SK-N-SH treated with all-trans-retinoic acid at 6 μM for 48 hours (cell line): ENCODE measurements at regions not wholly inside any gene's neighbourhood (a gene's known extent, or its start where the extent isn't known, plus 50 kb on each side); places are given as distances from the start of the nearest gene placed in this dataset.
"Not testable (repeated sequence)": the region's sequence is repeated elsewhere in the genome, so short reads cannot be mapped to it uniquely, and the experiment has no call there.

Source experiments
- ATAC-seq: fragments of 200-7000 bp; cut with Tn5 transposase; 3 replicates; pipeline ENCODE4 v1.9.1; 2020; ENCODE audit warnings: mild to moderate bottlenecking, moderate library complexity

GRCh38 chr14:19052977-19053376 is 85.7 kb downstream of the POTEM start:
- peak; percentile 82 for ATAC-seq

- ATAC-seq: peak; percentile 97
These were observed 86.3 kb downstream of the POTEM start for GRCh38 chr14:19053426-19054050.

GRCh38 chr14:19054108-19054721 is 87.0 kb downstream of the POTEM start:
- ATAC-seq: peak; percentile 29

- ATAC-seq: peak; percentile 84
These were observed 87.7 kb downstream of the POTEM start for GRCh38 chr14:19054934-19055333.

- ATAC-seq: not testable (repeated sequence)
These were observed 91.8 kb downstream of the POTEM start for GRCh38 chr14:19059066-19059465.

GRCh38 chr14:19061689-19062450 is 94.6 kb downstream of the POTEM start:
- ATAC-seq: peak; percentile 98

GRCh38 chr14:19068957-19069356 is 101.7 kb downstream of the POTEM start:
- ATAC-seq: not testable (repeated sequence)

GRCh38 chr14:19072518-19072917 is 105.3 kb downstream of the POTEM start:
- not testable (repeated sequence) for ATAC-seq

GRCh38 chr14:19088632-19089031 is 121.4 kb downstream of the POTEM start:
- ATAC-seq: peak; percentile 54

- ATAC-seq: not testable (repeated sequence)
These were observed 126.0 kb downstream of the POTEM start for GRCh38 chr14:19093227-19093626.

GRCh38 chr14:19094731-19095130 is 127.5 kb downstream of the POTEM start:
- not testable (repeated sequence) for ATAC-seq

- not testable (repeated sequence) for ATAC-seq
These were observed 127.9 kb downstream of the POTEM start for GRCh38 chr14:19095167-19095566.

GRCh38 chr14:19096467-19096866 is 129.2 kb downstream of the POTEM start:
- not testable (repeated sequence) for ATAC-seq

GRCh38 chr14:19096876-19097275 is 129.6 kb downstream of the POTEM start:
- not testable (repeated sequence) for ATAC-seq

- not testable (repeated sequence) for ATAC-seq
These were observed 130.1 kb downstream of the POTEM start for GRCh38 chr14:19097306-19097705.

- peak; percentile 3 for ATAC-seq
These were observed 130.5 kb downstream of the POTEM start for GRCh38 chr14:19097750-19098149.

- peak; percentile 76 for ATAC-seq
These were observed 131.0 kb downstream of the POTEM start for GRCh38 chr14:19098230-19098629.

- peak; percentile 55 for ATAC-seq
These were observed 131.5 kb downstream of the POTEM start for GRCh38 chr14:19098732-19099131.

- peak; percentile 79 for ATAC-seq
These were observed 132.1 kb downstream of the POTEM start for GRCh38 chr14:19099336-19099735.

- not testable (repeated sequence) for ATAC-seq
These were observed 132.7 kb downstream of the POTEM start for GRCh38 chr14:19099939-19100338.

- ATAC-seq: peak; percentile 45
These were observed 138.3 kb downstream of the POTEM start for GRCh38 chr14:19105551-19105950.

- ATAC-seq: not testable (repeated sequence)
These were observed 142.7 kb downstream of the POTEM start for GRCh38 chr14:19109887-19110286.

- peak; percentile 53 for ATAC-seq
These were observed 153.1 kb downstream of the POTEM start for GRCh38 chr14:19120383-19120782.
